IMR-90 (cell line): ENCODE measurements at regions not wholly inside any gene's neighbourhood (a gene's known extent, or its start where the extent isn't known, plus 50 kb on each side); places are given as distances from the start of the nearest gene placed in this dataset.

Source experiments
- BHLHE40 ChIP-seq: fragments of 150-350 bp; IDR thresholded peaks from 2 replicates; pipeline ENCODE4 v1.6.1; 2016; ENCODE audit warnings: mild to moderate bottlenecking, low read depth, low read length
- MAFK ChIP-seq: IDR thresholded peaks from 2 replicates; pipeline ENCODE4 v1.6.1; 2012; ENCODE audit warnings: low read depth, low read length, improper control_type of control experiment
- MXI1 ChIP-seq: IDR thresholded peaks from 2 replicates; pipeline ENCODE4 v1.6.1; 2012; ENCODE audit warnings: low read depth, mild to moderate bottlenecking, low read length, moderate library complexity, borderline replicate concordance
- NFE2L2 ChIP-seq: fragments of 150-350 bp; IDR thresholded peaks from 2 replicates; pipeline ENCODE4 v1.6.1; 2016; ENCODE audit warnings: low read depth, mild to moderate bottlenecking, low read length
- POLR2A ChIP-seq: IDR thresholded peaks from 2 replicates; pipeline ENCODE4 v1.6.1; 2012; ENCODE audit warnings: mild to moderate bottlenecking, low read depth, low read length
- TF ChIP-seq, protein P1 (sequence below): conservative IDR thresholded peaks from 2 replicates; pipeline ENCODE4 v1.5.1; 2012; ENCODE audit warnings: mild to moderate bottlenecking, low read depth, low read length, improper control_type of control experiment

GRCh38 chr16:18024611-18025010 is 311.9 kb downstream of the NPIPA8 start:
- TF ChIP-seq, protein P1, sequence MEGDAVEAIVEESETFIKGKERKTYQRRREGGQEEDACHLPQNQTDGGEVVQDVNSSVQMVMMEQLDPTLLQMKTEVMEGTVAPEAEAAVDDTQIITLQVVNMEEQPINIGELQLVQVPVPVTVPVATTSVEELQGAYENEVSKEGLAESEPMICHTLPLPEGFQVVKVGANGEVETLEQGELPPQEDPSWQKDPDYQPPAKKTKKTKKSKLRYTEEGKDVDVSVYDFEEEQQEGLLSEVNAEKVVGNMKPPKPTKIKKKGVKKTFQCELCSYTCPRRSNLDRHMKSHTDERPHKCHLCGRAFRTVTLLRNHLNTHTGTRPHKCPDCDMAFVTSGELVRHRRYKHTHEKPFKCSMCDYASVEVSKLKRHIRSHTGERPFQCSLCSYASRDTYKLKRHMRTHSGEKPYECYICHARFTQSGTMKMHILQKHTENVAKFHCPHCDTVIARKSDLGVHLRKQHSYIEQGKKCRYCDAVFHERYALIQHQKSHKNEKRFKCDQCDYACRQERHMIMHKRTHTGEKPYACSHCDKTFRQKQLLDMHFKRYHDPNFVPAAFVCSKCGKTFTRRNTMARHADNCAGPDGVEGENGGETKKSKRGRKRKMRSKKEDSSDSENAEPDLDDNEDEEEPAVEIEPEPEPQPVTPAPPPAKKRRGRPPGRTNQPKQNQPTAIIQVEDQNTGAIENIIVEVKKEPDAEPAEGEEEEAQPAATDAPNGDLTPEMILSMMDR = no peak
- TF ChIP-seq MAFK = no peak
- TF ChIP-seq MXI1 = no peak
- no peak for TF ChIP-seq BHLHE40
- TF ChIP-seq POLR2A = no peak
- no peak for TF ChIP-seq NFE2L2
